Fibroblast of skin of scalp (primary cell): ENCODE measurements at regions not wholly inside any gene's neighbourhood (a gene's known extent, or its start where the extent isn't known, plus 50 kb on each side); places are given as distances from the start of the nearest gene placed in this dataset.
A peak's percentile ranks its signal among the peaks of the same experiment; 100 is the strongest.

Experiments
- DNase-seq: peaks from one replicate; pipeline ENCODE4 v3.0.0-alpha.2; 2013

- no peak for DNase-seq
These were observed 352.3 kb upstream of the OR4E1 start for GRCh38 chr14:22025879-22026278.

GRCh38 chr14:22024137-22024536, 350.5 kb upstream of the OR4E1 start:
- DNase-seq, result no peak

GRCh38 chr14:22018890-22019289, 345.3 kb upstream of the OR4E1 start:
- no peak for DNase-seq

GRCh38 chr14:22012452-22012851, 338.8 kb upstream of the OR4E1 start:
- no peak for DNase-seq

DNA sequence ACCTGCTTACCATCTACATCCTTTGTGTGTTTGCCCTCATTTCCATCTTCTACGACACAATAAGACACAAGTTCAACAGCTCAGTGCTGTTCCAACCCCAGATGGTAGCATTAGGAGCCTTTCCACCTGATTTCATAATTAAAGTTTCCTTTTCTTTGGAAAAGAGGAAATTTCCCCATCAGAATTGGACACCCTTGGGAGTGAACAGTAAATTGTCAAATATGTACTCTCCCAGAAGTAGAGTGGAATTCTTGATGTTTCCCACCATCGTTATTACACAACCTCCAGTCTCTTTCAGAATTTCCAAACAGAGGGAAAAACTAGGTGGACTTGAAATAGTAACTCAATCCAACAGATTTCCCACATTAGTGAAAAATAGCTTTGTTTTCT, 337.6 kb upstream of the OR4E1 start:
- DNase-seq, result no peak

GRCh38 chr14:22010545-22011252, 337.1 kb upstream of the OR4E1 start:
- DNase-seq, result no peak

DNA sequence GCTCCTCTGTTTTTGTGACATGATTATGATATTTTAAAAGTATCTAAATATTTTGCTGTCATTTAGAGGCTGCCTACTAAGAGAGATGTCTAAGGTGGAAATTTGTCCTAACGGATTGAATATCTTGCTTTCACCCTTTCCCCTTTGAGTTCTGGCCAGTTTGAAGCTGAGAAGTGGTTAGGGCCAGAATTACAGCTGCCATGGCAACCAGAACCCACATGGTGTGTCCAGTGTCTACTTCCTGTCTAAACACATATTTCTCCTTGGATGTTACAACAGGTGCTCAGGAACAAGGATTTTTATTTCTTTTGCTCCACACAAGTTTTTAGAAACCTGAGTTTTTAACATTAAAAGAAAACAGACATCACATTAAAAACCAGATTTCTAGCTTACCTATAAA, 335.1 kb upstream of the OR4E1 start:
- DNase-seq, result no peak

DNA sequence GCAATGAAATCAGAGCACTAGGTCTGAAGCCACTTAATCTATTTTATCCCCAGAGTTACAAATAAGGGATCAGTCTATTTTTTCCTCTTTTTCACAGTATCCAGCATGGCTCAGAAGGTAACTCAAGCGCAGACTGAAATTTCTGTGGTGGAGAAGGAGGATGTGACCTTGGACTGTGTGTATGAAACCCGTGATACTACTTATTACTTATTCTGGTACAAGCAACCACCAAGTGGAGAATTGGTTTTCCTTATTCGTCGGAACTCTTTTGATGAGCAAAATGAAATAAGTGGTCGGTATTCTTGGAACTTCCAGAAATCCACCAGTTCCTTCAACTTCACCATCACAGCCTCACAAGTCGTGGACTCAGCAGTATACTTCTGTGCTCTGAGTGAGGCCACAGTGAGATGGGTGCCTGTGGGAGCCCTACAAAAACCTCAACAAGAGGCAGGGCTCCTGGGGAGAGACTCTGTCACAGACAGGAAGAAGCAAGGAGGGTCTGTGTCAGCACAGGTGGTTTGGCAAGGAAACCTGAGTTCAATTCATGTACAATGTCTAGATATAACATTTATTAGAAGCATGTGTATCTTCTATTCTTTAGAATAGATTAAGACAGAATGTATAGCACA, 334.3 kb upstream of the OR4E1 start:
- no peak for DNase-seq

DNA sequence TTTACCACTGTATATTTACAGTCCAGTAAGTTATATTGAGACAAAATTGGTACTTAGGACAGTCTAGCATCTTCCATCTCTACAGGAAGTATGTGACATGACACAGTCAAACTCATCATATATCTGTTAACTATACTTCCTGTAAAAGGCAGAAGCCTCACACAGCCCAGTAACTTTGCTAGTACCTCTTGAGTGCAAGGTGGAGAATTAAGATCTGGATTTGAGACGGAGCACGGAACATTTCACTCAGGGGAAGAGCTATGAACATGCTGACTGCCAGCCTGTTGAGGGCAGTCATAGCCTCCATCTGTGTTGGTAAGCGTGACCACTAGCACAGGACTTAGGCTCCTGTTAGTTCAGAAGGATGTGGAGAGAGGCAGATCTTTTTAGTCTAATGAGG, 333.7 kb upstream of the OR4E1 start:
- no peak for DNase-seq

DNA sequence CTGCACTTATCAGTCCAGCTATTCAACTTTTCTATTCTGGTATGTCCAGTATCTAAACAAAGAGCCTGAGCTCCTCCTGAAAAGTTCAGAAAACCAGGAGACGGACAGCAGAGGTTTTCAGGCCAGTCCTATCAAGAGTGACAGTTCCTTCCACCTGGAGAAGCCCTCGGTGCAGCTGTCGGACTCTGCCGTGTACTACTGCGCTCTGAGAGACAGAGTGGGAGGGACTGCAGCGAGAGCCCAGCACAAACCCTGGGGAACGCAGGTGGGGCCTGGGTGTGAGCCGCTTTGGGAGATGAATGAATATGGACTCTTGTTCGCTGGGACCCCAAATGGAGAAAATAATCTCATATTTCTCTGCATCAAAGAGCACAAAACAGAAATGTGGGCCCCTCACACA, 329.8 kb upstream of the OR4E1 start:
- no peak for DNase-seq

- DNase-seq, result no peak
These were observed 329.3 kb upstream of the OR4E1 start for GRCh38 chr14:22002860-22003284.

- no peak for DNase-seq
These were observed 325.8 kb upstream of the OR4E1 start for GRCh38 chr14:21999402-21999801.

- DNase-seq, result no peak
These were observed 323.7 kb upstream of the OR4E1 start for GRCh38 chr14:21997300-21997699.

DNA sequence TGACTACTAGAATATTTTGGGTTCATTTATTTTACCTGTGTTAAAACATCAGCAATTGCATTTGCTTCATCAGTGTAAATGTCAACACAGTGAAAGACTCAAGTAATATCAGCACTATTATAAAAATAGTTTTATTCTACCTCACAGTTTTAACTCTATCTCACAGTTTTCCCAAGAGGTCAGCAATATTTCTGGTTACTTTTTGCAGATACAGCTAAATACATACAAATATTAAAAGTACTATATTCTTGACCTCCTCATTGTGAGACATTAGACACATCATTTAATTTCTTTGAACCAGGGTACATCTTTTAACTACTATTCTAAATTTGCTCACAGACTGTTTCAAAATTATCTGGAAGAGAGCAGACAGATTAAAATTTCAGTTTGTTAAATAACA, 321.7 kb upstream of the OR4E1 start:
- no peak for DNase-seq

GRCh38 chr14:21993837-21994236, 320.2 kb upstream of the OR4E1 start:
- no peak for DNase-seq

DNA sequence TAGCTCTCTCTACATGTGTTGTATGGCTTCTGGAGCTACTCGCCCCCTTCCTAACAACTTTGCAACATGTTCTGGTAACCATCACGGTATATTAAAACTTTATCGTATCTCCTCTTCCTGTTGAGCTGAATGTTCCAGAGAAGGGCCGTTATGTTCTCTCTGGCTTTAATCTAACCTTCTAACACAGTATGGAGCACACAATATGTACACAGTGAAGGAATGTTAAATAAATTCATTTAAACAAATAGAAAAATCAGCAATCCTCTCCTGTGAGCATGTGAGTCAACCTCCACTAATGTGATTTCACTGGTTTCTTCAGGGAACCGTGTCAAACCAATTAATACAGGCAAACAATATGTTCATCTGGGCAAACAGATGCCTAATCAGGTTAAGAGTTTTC, 319.5 kb upstream of the OR4E1 start:
- no peak for DNase-seq

DNA sequence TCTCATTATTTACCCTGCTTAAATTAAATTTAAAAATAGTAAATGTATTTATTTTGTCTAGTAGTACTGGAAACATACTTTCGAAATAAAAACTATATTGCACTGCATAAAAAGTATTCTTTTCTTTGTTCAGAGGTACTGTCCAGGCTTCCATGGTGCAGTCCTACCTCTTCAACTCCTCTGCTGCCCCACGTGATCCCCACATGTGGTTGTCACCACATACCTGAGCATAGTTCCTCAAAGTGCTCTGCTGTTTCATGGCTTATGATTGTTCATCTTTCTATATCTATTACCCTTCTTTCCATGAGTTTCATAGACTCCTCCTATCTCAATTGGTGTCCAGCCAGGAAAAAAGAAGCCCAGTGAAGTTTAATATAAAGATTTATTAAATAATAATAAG, 317.5 kb upstream of the OR4E1 start:
- no peak for DNase-seq

- DNase-seq, result no peak
These were observed 316.5 kb upstream of the OR4E1 start for GRCh38 chr14:21990116-21990515.

- no peak for DNase-seq
These were observed 315.5 kb upstream of the OR4E1 start for GRCh38 chr14:21989090-21989489.

DNA sequence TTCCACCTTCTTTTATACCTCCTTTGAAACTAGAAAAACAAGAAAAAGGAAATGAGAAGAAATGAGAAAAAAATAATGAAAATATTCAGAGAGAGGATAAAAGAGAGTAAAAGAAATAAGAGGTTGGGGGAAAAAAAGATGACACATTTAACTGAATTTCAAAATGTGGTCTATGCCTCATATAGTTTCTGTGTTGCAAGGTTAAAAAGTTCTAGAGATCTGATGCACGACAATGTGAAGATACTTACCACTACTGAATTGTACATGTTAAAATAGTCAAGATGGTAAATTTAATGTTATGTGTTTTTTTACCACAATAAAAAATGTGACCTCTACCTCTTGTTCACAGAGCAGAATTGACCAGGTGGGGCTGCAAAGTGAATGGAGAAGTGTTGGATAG, 314.8 kb upstream of the OR4E1 start:
- no peak for DNase-seq

- DNase-seq, result peak; percentile 7
These were observed 314.3 kb upstream of the OR4E1 start for GRCh38 chr14:21987937-21988336.

DNA sequence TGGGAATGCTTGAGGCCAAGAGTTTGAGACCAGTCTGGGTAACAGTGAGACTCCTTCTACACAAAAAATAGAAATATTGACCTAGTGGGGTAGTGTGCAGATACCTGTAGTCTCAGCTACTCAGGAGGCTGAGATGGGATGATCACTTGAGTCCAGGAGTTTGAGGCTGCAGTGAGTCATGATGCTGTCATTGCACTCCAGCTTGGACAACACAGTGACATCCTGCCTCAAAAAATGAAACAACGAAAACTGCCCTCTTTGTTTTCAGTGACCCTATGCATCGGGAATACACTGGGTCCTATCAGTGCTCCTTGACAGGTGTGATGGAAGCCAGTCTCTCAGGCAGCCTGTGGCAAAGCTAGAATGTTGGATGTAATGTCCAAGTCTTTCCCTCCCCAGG, 311.5 kb upstream of the OR4E1 start:
- no peak for DNase-seq

- no peak for DNase-seq
These were observed 305.3 kb upstream of the OR4E1 start for GRCh38 chr14:21978999-21979314.

DNA sequence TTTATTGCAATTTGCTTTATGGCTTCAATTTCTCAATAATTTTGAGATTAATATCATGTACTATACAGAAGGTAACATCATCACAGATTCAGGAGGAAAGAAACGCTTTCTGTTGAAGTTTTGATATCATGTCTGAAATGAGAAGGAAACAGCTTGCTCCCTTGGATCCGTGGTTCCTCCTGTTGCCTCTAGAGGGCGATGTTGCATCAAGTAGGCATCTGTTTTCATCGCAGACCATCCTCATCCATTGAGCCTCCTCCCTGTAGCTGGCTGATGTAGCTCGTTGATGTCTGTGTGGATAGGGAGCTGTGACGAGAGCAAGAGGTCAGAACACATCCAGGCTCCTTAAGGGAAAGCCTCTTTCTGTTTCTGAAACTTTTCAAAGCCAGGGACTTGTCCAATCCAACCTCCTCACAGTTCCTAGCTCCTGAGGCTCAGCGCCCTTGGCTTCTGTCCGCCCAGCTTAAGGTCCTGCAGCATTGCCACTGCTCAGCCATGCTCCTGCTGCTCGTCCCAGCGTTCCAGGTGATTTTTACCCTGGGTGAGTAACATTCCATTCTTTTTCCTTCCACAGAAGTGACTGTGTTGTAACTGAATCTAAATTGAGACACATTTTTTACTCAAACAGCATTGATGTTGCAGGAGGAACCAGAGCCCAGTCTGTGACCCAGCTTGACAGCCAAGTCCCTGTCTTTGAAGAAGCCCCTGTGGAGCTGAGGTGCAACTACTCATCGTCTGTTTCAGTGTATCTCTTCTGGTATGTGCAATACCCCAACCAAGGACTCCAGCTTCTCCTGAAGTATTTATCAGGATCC, 304.8 kb upstream of the OR4E1 start:
- peak; percentile 5 for DNase-seq
